ENCODE measurements at regions not wholly inside any gene's neighbourhood (a gene's known extent, or its start where the extent isn't known, plus 50 kb on each side); places are given as distances from the start of the nearest gene placed in this dataset.

DNA sequence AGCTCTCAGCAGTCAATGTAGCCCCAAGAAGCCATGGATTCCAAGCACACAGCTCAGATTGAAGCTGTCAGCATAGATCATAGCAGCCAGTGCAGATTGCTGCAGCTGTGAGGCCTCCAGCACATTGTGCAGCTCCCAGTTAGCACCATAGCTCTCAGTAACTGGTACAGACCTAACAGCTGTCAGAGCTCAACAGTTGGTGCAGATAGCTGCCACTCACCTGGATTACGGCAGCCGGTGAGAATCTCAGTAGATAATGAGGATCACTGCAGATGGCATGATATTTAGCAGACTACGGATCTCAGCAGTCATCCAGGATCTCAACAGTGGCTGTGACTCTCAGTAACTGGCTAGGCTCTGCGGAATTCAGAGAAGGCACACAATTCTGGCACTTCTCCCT lies 500.4 kb downstream of the TUSC1 start:
- Histone ChIP-seq H3K9ac (ENCODE audit: low read length) (no peak overlapping the region), H2AFZ (ENCODE audit: low read depth, low read length) (no peak overlapping the region), H3K36me3 (replicated peaks; ENCODE audit: low read depth, low read length) (no peaks in the 10 kb centered on the region), H3K27me3 (ENCODE audit: low read depth, low read length) (no peaks in the 10 kb centered on the region), H3K4me3 (ENCODE audit: low read length) (no peak overlapping the region), H3K27ac (ENCODE audit: low read length) (no peak overlapping the region), H4K20me1 (ENCODE audit: insufficient read depth, low read length) (no peaks in the 10 kb centered on the region), H3K4me1 (ENCODE audit: low read length) (no peaks in the 10 kb centered on the region), H3K4me2 (ENCODE audit: low read length) (no peak overlapping the region), H3K79me2 (ENCODE audit: low read length) (no peaks in the 10 kb centered on the region), H3K9me3 (ENCODE audit: insufficient read depth, low read length) (peaks cover 9% of the 10 kb centered on the region; the same call in 1 of the 2 replicates)
- TF ChIP-seq, protein P1, sequence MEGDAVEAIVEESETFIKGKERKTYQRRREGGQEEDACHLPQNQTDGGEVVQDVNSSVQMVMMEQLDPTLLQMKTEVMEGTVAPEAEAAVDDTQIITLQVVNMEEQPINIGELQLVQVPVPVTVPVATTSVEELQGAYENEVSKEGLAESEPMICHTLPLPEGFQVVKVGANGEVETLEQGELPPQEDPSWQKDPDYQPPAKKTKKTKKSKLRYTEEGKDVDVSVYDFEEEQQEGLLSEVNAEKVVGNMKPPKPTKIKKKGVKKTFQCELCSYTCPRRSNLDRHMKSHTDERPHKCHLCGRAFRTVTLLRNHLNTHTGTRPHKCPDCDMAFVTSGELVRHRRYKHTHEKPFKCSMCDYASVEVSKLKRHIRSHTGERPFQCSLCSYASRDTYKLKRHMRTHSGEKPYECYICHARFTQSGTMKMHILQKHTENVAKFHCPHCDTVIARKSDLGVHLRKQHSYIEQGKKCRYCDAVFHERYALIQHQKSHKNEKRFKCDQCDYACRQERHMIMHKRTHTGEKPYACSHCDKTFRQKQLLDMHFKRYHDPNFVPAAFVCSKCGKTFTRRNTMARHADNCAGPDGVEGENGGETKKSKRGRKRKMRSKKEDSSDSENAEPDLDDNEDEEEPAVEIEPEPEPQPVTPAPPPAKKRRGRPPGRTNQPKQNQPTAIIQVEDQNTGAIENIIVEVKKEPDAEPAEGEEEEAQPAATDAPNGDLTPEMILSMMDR (IDR thresholded peaks at IDR 0.05; ENCODE audit: low read depth, low read length): no peak

DNA sequence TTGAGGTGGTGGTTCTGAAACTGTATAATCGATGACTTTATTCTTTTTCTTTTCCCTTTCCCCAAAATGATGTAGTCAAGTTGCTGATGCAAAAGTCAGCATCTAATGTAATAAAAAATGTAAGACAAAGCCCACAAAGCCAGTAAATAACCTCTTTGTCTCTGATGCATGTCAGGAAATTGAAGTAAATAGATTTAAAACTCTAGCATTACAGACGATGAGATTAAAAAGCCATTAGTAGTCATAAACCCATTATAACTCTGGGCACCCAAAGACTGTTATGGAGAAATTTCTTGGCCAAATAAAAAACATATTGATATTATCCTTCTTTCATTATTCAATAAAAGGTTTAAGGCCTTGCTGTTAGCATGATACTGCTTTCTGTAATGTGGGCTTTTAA lies 548.7 kb downstream of the TUSC1 start:
- H3K27ac ChIP-seq (ENCODE audit: low read length): no peak overlapping the region
- no peak overlapping the region for H2AFZ ChIP-seq (ENCODE audit: low read depth, low read length)
- no peak overlapping the region for H3K4me2 ChIP-seq (ENCODE audit: low read length)
- H3K4me1 ChIP-seq (ENCODE audit: low read length): no peaks in the 10 kb centered on the region
- H3K79me2 ChIP-seq (ENCODE audit: low read length): no peaks in the 10 kb centered on the region
- H3K4me3 ChIP-seq (ENCODE audit: low read length): no peak overlapping the region
- H3K27me3 ChIP-seq (ENCODE audit: low read depth, low read length): no peaks in the 10 kb centered on the region
- H3K36me3 ChIP-seq (replicated peaks; ENCODE audit: low read depth, low read length): no peaks in the 10 kb centered on the region
- H3K9me3 ChIP-seq (ENCODE audit: insufficient read depth, low read length): no peaks in the 10 kb centered on the region
- no peaks in the 10 kb centered on the region for H4K20me1 ChIP-seq (ENCODE audit: insufficient read depth, low read length)
- no peak overlapping the region for H3K9ac ChIP-seq (ENCODE audit: low read length)
- TF ChIP-seq, protein P1 (IDR thresholded peaks at IDR 0.05; ENCODE audit: low read depth, low read length): no peak
- TF ChIP-seq EZH2phosphoT487 (IDR thresholded peaks at IDR 0.05; ENCODE audit: low read depth): no peak

DNA sequence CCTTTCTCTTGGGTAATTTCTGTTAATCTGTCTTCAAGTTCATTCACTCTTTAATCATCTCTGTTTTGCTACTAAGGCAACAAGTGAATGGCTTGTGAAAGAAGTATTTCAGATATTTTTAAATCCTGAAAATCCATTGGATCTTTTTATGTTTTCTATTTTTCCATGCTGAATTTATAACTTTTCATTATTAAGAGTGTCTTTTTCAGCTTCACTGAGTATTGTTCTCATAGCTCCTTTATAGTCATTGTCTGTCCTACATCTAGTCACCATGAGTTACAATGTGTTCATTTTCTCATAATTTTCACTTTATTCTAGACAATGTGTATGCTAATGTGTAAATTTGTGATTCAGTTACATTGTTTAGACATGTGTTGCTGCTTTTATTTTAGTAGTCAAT lies 556.4 kb downstream of the TUSC1 start:
- H3K9ac ChIP-seq (ENCODE audit: low read length): no peak overlapping the region
- no peak overlapping the region for H3K4me3 ChIP-seq (ENCODE audit: low read length)
- H4K20me1 ChIP-seq (ENCODE audit: insufficient read depth, low read length): no peaks in the 10 kb centered on the region
- TF ChIP-seq, protein P1 (IDR thresholded peaks at IDR 0.05; ENCODE audit: low read depth, low read length): no peak
- no peak for TF ChIP-seq EZH2phosphoT487 (IDR thresholded peaks at IDR 0.05; ENCODE audit: low read depth)
- no peak overlapping the region for H3K4me2 ChIP-seq (ENCODE audit: low read length)
- H3K4me1 ChIP-seq (ENCODE audit: low read length): no peaks in the 10 kb centered on the region
- no peaks in the 10 kb centered on the region for H3K36me3 ChIP-seq (replicated peaks; ENCODE audit: low read depth, low read length)
- H3K79me2 ChIP-seq (ENCODE audit: low read length): no peaks in the 10 kb centered on the region
- no peak overlapping the region for H2AFZ ChIP-seq (ENCODE audit: low read depth, low read length)
- H3K27ac ChIP-seq (ENCODE audit: low read length): no peak overlapping the region
- no peaks in the 10 kb centered on the region for H3K9me3 ChIP-seq (ENCODE audit: insufficient read depth, low read length)
- H3K27me3 ChIP-seq (ENCODE audit: low read depth, low read length): no peaks in the 10 kb centered on the region

DNA sequence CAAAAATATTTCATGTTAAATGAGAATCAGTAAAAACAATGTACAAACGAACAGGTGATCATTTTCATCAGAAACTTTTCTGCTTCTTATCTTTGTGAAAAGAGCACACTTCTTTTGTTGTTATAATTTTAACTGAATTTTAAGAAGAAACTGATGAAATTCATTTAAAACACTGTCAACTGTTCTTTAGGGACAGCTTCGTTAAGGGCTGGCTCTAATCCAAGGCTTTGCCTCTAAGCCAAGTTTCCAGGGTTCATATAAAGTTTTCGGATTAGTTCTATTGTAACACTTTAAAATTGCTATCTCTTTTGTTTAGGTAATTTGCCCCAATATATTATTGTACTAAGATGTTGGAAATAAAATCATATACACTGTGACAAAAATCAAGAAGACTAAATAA lies 559.2 kb downstream of the TUSC1 start:
- no peak overlapping the region for H3K9ac ChIP-seq (ENCODE audit: low read length)
- no peaks in the 10 kb centered on the region for H4K20me1 ChIP-seq (ENCODE audit: insufficient read depth, low read length)
- H3K4me3 ChIP-seq (ENCODE audit: low read length): no peak overlapping the region
- H3K27ac ChIP-seq (ENCODE audit: low read length): no peak overlapping the region
- H3K36me3 ChIP-seq (replicated peaks; ENCODE audit: low read depth, low read length): no peaks in the 10 kb centered on the region
- H2AFZ ChIP-seq (ENCODE audit: low read depth, low read length): no peak overlapping the region
- no peaks in the 10 kb centered on the region for H3K9me3 ChIP-seq (ENCODE audit: insufficient read depth, low read length)
- H3K4me2 ChIP-seq (ENCODE audit: low read length): no peak overlapping the region
- TF ChIP-seq, protein P1 (IDR thresholded peaks at IDR 0.05; ENCODE audit: low read depth, low read length): no peak
- no peak for TF ChIP-seq EZH2phosphoT487 (IDR thresholded peaks at IDR 0.05; ENCODE audit: low read depth)
- no peaks in the 10 kb centered on the region for H3K27me3 ChIP-seq (ENCODE audit: low read depth, low read length)
- no peaks in the 10 kb centered on the region for H3K4me1 ChIP-seq (ENCODE audit: low read length)
- H3K79me2 ChIP-seq (ENCODE audit: low read length): no peaks in the 10 kb centered on the region

Data from OCI-LY3 (cell line).